H9 (cell line): ENCODE measurements at regions not wholly inside any gene's neighbourhood (a gene's known extent, or its start where the extent isn't known, plus 50 kb on each side); places are given as distances from the start of the nearest gene placed in this dataset.

Experiments used
- DNase-seq: peaks from one replicate; pipeline ENCODE4 v3.0.0-alpha.2; 2017
- H2AFZ ChIP-seq: one replicate; pipeline ENCODE4 v1.6.1; 2013; ENCODE audit warnings: mild to moderate bottlenecking, low read length, control low read depth, moderate library complexity
- H2AK5ac ChIP-seq: 2 replicates; pipeline ENCODE4 v1.6.1; 2013; ENCODE audit warnings: low read length, control low read depth, mixed read lengths; ENCODE audit not compliant: insufficient read length
- H2BK120ac ChIP-seq: one replicate; pipeline ENCODE4 v1.6.1; 2013; ENCODE audit warnings: low read depth, mild to moderate bottlenecking, low read length, control low read depth, inconsistent platforms; ENCODE audit not compliant: poor library complexity, severe bottlenecking
- H2BK12ac ChIP-seq: 2 replicates; pipeline ENCODE4 v1.6.1; 2013; ENCODE audit warnings: low read length, control low read depth, mixed read lengths, low read depth; ENCODE audit not compliant: insufficient read length
- H2BK15ac ChIP-seq: 2 replicates; pipeline ENCODE4 v1.6.1; 2013; ENCODE audit warnings: low read depth, low read length, control low read depth
- H2BK20ac ChIP-seq: one replicate; pipeline ENCODE4 v1.6.1; 2013; ENCODE audit warnings: low read depth, mild to moderate bottlenecking, low read length, control low read depth, inconsistent platforms; ENCODE audit not compliant: poor library complexity, severe bottlenecking
- H2BK5ac ChIP-seq: 2 replicates; pipeline ENCODE4 v1.6.1; 2013; ENCODE audit warnings: low read length, control low read depth, mixed read lengths; ENCODE audit not compliant: insufficient read length
- H3K14ac ChIP-seq: 2 replicates; pipeline ENCODE4 v1.6.1; 2013; ENCODE audit warnings: low read length, control low read depth; ENCODE audit not compliant: insufficient read depth
- H3K18ac ChIP-seq: 2 replicates; pipeline ENCODE4 v1.6.1; 2013; ENCODE audit warnings: low read depth, mild to moderate bottlenecking, mixed read lengths, low read length, control low read depth; ENCODE audit not compliant: insufficient read length
- H3K23ac ChIP-seq: 2 replicates; pipeline ENCODE4 v1.6.1; 2013; ENCODE audit warnings: low read length, control low read depth, mixed read lengths, low read depth; ENCODE audit not compliant: insufficient read length
- H3K23me2 ChIP-seq: 2 replicates; pipeline ENCODE4 v1.6.1; 2013; ENCODE audit warnings: low read depth, mild to moderate bottlenecking, mixed read lengths, low read length, control low read depth; ENCODE audit not compliant: insufficient read length, poor library complexity, severe bottlenecking
- H3K27ac ChIP-seq: 2 replicates; pipeline ENCODE4 v1.5.1; 2013; ENCODE audit warnings: low read length, control low read depth, mixed read lengths, low read depth; ENCODE audit not compliant: insufficient read length
- H3K27me3 ChIP-seq: 2 replicates; pipeline ENCODE4 v1.6.1; 2013; ENCODE audit warnings: low read length, control low read depth, inconsistent platforms; ENCODE audit not compliant: insufficient read depth
- H3K4ac ChIP-seq: 2 replicates; pipeline ENCODE4 v1.6.1; 2013; ENCODE audit warnings: low read depth, mild to moderate bottlenecking, control low read depth, inconsistent platforms, low read length, moderate library complexity
- H3K4me1 ChIP-seq: 2 replicates; pipeline ENCODE4 v1.6.1; 2013; ENCODE audit warnings: low read length, control low read depth, inconsistent platforms; ENCODE audit not compliant: insufficient read depth
- H3K4me2 ChIP-seq: 2 replicates; pipeline ENCODE4 v1.6.1; 2013; ENCODE audit warnings: low read length, control low read depth, mixed read lengths; ENCODE audit not compliant: insufficient read length, insufficient read depth
- H3K56ac ChIP-seq: 2 replicates; pipeline ENCODE4 v1.6.1; 2013; ENCODE audit warnings: low read depth, mild to moderate bottlenecking, mixed read lengths, low read length, control low read depth; ENCODE audit not compliant: insufficient read length
- H3K79me1 ChIP-seq: 2 replicates; pipeline ENCODE4 v1.6.1; 2013; ENCODE audit warnings: low read depth, mild to moderate bottlenecking, moderate library complexity, low read length, control low read depth, inconsistent platforms; ENCODE audit not compliant: insufficient read depth, poor library complexity, severe bottlenecking
- H3K79me2 ChIP-seq: 2 replicates; pipeline ENCODE4 v1.6.1; 2013; ENCODE audit warnings: low read length, control low read depth, inconsistent platforms; ENCODE audit not compliant: insufficient read depth
- H3K9ac ChIP-seq: 2 replicates; pipeline ENCODE4 v1.6.1; 2013; ENCODE audit warnings: low read length, control low read depth, mixed read lengths; ENCODE audit not compliant: insufficient read length; ENCODE audit errors: extremely low read depth
- H3K9me3 ChIP-seq: one replicate; pipeline ENCODE4 v1.6.1; 2013; ENCODE audit warnings: low read depth, low read length, inconsistent platforms; ENCODE audit not compliant: control insufficient read depth
- H3T11ph ChIP-seq: one replicate; pipeline ENCODE4 v1.6.1; 2013; ENCODE audit warnings: mild to moderate bottlenecking, low read length, control low read depth, inconsistent platforms
- H4K20me1 ChIP-seq: one replicate; pipeline ENCODE4 v1.6.1; 2013; ENCODE audit not compliant: control insufficient read depth, insufficient read length, insufficient read depth
- H4K5ac ChIP-seq: 2 replicates; pipeline ENCODE4 v1.6.1; 2013; ENCODE audit warnings: low read depth, mild to moderate bottlenecking, mixed read lengths, low read length, control low read depth; ENCODE audit not compliant: insufficient read length
- H4K8ac ChIP-seq: replicated peaks from 2 replicates; pipeline ENCODE4 v1.6.1; 2013; ENCODE audit warnings: low read length, control low read depth, mixed read lengths, low read depth; ENCODE audit not compliant: insufficient read length
- H4K91ac ChIP-seq: 2 replicates; pipeline ENCODE4 v1.6.1; 2013; ENCODE audit warnings: low read depth, mild to moderate bottlenecking, moderate library complexity, mixed read lengths, low read length, control low read depth; ENCODE audit not compliant: insufficient read length
- H3K27ac Mint-ChIP-seq, 3 experiments: 2 replicates in 2 of 3; 3 replicates in 1 of 3; pipeline ENCODE4 v1.8.0; 2020 to 2021; ENCODE audit warnings: mixed read lengths in 3 of 3, mild to moderate bottlenecking in 1 of 3, moderate library complexity in 1 of 3
- H3K27me3 Mint-ChIP-seq: 2 replicates; pipeline ENCODE4 v1.8.0; 2021; ENCODE audit warnings: low read depth, mild to moderate bottlenecking, moderate library complexity, mixed read lengths
- H3K36me3 Mint-ChIP-seq, 3 experiments: 2 replicates in 2 of 3; 3 replicates in 1 of 3; pipeline ENCODE4 v1.8.0; 2020 to 2021; ENCODE audit warnings: low read depth in 3 of 3, mixed read lengths in 3 of 3; ENCODE audit not compliant: insufficient read depth in 1 of 3
- H3K4me1 Mint-ChIP-seq, 2 experiments: 2 replicates each; pipeline ENCODE4 v1.8.0; 2020; ENCODE audit warnings: mixed read lengths in 2 of 2
- H3K4me3 Mint-ChIP-seq, 2 experiments: 2 replicates in 1 of 2; 3 replicates in 1 of 2; pipeline ENCODE4 v1.8.0; 2020 to 2021; ENCODE audit warnings: mild to moderate bottlenecking in 2 of 2, mixed read lengths in 2 of 2, moderate library complexity in 1 of 2
- H3K9me3 Mint-ChIP-seq, 2 experiments: 2 replicates in 1 of 2; 3 replicates in 1 of 2; pipeline ENCODE4 v1.8.0; 2020; ENCODE audit warnings: mild to moderate bottlenecking in 2 of 2, mixed read lengths in 2 of 2, moderate library complexity in 1 of 2
- CTCF ChIP-seq: fragments of 200-600 bp; sonication (generic); conservative IDR thresholded peaks from 3 replicates; pipeline ENCODE4 v1.8.0; 2021; ENCODE audit warnings: antibody characterized with exemption, mild to moderate bottlenecking
- WGBS: extraction: QIAGEN DNeasy Blood & Tissue Kit; methylation state at CpG from one replicate; pipeline ENCODE4 v1.1.7; 2013; ENCODE audit warnings: missing lambda C conversion rate, low lambda C conversion rate, mixed read lengths; ENCODE audit not compliant: insufficient read length; ENCODE audit errors: extremely low coverage; 5-methylcytosine and 5-hydroxymethylcytosine counted together

GRCh38 chr18:60199505-60199904, 173.1 kb downstream of the MC4R start:
- Mint-ChIP-seq H3K27me3 (no peaks in the 10 kb centered on the region), H3K4me3 (no peak overlapping the region)
- no peak overlapping the region for H3K14ac ChIP-seq

More at GRCh38 chr18:60199505-60199904, 173.1 kb downstream of the MC4R start:
- Mint-ChIP-seq H3K9me3 (no peaks in the 10 kb centered on the region), H3K36me3 (no peaks in the 10 kb centered on the region), H3K4me1 (0 out of 4 replicates have a peak, but pooled peaks cover 0 to 2% of the 10 kb centered on the region in 2 experiments), H3K27ac (no peak overlapping the region)
- Histone ChIP-seq H2AK5ac (no peak overlapping the region), H3K4me2 (no peak overlapping the region), H4K5ac (no peak overlapping the region), H4K8ac (no peak overlapping the region), H3K27me3 (no peaks in the 10 kb centered on the region), H3K27ac (no peak overlapping the region), H3K79me2 (no peaks in the 10 kb centered on the region), H2AFZ (no peak overlapping the region), H2BK12ac (no peak overlapping the region), H3K4ac (no peak overlapping the region), H3T11ph (no peak overlapping the region), H3K9ac (no peak overlapping the region), H3K18ac (no peak overlapping the region), H3K56ac (no peak overlapping the region), H3K23ac (no peak overlapping the region), H2BK120ac (no peak overlapping the region), H2BK5ac (no peak overlapping the region), H3K79me1 (no peaks in the 10 kb centered on the region), H2BK15ac (no peak overlapping the region), H3K4me1 (no peaks in the 10 kb centered on the region), H4K20me1 (no peaks in the 10 kb centered on the region), H2BK20ac (no peak overlapping the region), H3K23me2 (no peaks in the 10 kb centered on the region), H3K9me3 (no peaks in the 10 kb centered on the region), H4K91ac (no peak overlapping the region)
- no peak for TF ChIP-seq CTCF
- DNase-seq, result no peak
- no CpG with 5 or more reads among the region's 1 CpG for WGBS
